ENCODE measurements at regions not wholly inside any gene's neighbourhood (a gene's known extent, or its start where the extent isn't known, plus 50 kb on each side); places are given as distances from the start of the nearest gene placed in this dataset.

DNA sequence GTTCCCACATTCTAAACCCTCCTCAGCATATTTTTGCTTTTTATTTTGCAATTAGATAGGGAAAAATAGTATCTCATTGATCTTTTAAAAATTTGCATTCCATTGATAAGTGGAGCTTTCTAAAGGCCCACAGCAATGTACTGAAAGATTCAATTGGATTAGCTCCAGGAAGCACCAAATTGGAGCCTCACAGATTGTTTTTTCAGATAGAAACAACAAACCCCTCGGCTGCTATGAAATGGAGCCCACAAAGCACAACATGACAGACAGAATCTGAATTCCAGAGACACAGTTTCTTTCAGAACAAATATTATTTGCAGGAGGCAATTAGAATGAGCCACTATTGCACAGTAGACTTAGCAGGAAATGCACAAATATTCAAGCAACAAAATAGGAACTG is 58.9 kb upstream of the KIF26B start:
- peaks cover 16% of the 10 kb centered on the region for H3K4me1 ChIP-seq
- H3K4me3 ChIP-seq: no peak overlapping the region
- TF ChIP-seq, protein P1, sequence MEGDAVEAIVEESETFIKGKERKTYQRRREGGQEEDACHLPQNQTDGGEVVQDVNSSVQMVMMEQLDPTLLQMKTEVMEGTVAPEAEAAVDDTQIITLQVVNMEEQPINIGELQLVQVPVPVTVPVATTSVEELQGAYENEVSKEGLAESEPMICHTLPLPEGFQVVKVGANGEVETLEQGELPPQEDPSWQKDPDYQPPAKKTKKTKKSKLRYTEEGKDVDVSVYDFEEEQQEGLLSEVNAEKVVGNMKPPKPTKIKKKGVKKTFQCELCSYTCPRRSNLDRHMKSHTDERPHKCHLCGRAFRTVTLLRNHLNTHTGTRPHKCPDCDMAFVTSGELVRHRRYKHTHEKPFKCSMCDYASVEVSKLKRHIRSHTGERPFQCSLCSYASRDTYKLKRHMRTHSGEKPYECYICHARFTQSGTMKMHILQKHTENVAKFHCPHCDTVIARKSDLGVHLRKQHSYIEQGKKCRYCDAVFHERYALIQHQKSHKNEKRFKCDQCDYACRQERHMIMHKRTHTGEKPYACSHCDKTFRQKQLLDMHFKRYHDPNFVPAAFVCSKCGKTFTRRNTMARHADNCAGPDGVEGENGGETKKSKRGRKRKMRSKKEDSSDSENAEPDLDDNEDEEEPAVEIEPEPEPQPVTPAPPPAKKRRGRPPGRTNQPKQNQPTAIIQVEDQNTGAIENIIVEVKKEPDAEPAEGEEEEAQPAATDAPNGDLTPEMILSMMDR (IDR thresholded peaks at IDR 0.05): no peak
- TF ChIP-seq EZH2phosphoT487 (IDR thresholded peaks at IDR 0.05) (no peak), EZH2 (IDR thresholded peaks at IDR 0.05) (no peak)
- no peak overlapping the region for H3K9ac ChIP-seq
- no peak for DNase-seq (ENCODE audit: low spot score)
- Mint-ChIP-seq H3K9me3 (no peaks in the 10 kb centered on the region), H3K27ac (no peak overlapping the region), H3K4me3 (no peak overlapping the region), H3K27me3 (ENCODE audit: insufficient read depth, low read depth) (peaks cover 2% of the 10 kb centered on the region), H3K4me1 (peaks cover 8% of the 10 kb centered on the region), H3K36me3 (no peaks in the 10 kb centered on the region)
- no peaks in the 10 kb centered on the region for H3K9me3 ChIP-seq (ENCODE audit: low read depth)
- no peak overlapping the region for H2AFZ ChIP-seq (replicated peaks)
- H3K27ac ChIP-seq: peak overlapping the region; percentile 45
- H3F3A ChIP-seq (ENCODE audit: low read depth): peaks cover 20% of the 10 kb centered on the region
- H3K36me3 ChIP-seq: no peaks in the 10 kb centered on the region
- H3K79me2 ChIP-seq (ENCODE audit: low read depth): no peaks in the 10 kb centered on the region
- no peaks in the 10 kb centered on the region for H3K27me3 ChIP-seq
- H4K20me1 ChIP-seq (ENCODE audit: low read depth): no peaks in the 10 kb centered on the region
- H3K4me2 ChIP-seq: no peak overlapping the region

DNA sequence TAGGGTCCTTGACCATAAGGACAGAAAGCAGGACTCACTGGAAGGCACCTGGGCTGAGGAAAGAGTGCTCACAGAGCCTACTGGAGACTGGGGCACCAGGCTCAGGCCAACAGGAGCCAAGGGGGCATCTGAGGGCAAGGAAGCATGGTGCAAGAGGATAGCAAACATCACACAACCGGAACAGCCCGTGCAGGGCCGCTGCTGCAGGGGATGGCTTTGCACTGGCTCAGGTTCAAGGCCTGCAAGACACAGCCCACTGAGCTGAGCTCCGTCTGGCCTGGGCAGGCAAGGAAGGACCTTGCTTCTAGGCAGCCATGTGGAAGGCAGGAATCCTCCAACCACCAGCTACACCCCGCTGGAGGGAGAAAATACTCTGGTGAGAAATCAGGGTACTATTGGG is 59.8 kb upstream of the KIF26B start:
- no peak overlapping the region for H3K4me2 ChIP-seq
- H3K36me3 Mint-ChIP-seq: no peaks in the 10 kb centered on the region
- no peaks in the 10 kb centered on the region for H3K79me2 ChIP-seq (ENCODE audit: low read depth)
- no peak overlapping the region for H3K9ac ChIP-seq
- no peak overlapping the region for H2AFZ ChIP-seq (replicated peaks)
- peaks cover 20% of the 10 kb centered on the region for H3F3A ChIP-seq (ENCODE audit: low read depth)
- no peaks in the 10 kb centered on the region for H3K9me3 Mint-ChIP-seq
- no peak overlapping the region for H3K27ac ChIP-seq
- DNase-seq (ENCODE audit: low spot score): no peak
- H3K27me3 Mint-ChIP-seq (ENCODE audit: insufficient read depth, low read depth): peaks cover 2% of the 10 kb centered on the region
- H4K20me1 ChIP-seq (ENCODE audit: low read depth): no peaks in the 10 kb centered on the region
- H3K4me1 ChIP-seq: peaks cover 16% of the 10 kb centered on the region
- H3K4me1 Mint-ChIP-seq: peaks cover 8% of the 10 kb centered on the region
- no peaks in the 10 kb centered on the region for H3K36me3 ChIP-seq
- TF ChIP-seq EZH2 (IDR thresholded peaks at IDR 0.05) (no peak), EZH2phosphoT487 (IDR thresholded peaks at IDR 0.05) (no peak)
- TF ChIP-seq, protein P1 (IDR thresholded peaks at IDR 0.05): no peak
- no peaks in the 10 kb centered on the region for H3K9me3 ChIP-seq (ENCODE audit: low read depth)
- H3K27ac Mint-ChIP-seq: no peak overlapping the region
- no peak overlapping the region for H3K4me3 ChIP-seq
- no peaks in the 10 kb centered on the region for H3K27me3 ChIP-seq
- no peak overlapping the region for H3K4me3 Mint-ChIP-seq

DNA sequence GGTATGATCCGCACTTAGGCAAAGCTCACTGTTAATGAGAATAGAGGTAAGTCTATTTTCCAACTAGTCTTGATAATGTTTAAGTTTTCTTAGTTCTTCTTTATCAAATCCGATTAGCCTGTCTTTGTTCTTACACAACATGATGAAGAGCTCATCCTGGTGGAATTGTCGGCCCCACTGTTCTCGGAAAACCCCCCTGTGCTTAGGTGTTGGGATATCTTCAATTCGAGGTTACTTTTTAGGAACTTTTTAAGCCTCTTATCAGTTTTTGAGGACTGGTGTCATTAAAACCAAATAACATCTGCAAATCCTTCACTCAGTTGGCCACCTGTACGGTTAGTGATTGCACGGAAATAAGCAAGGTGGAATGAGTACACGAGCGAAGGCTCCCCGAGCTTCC is 60.7 kb upstream of the KIF26B start:
- H3K27ac ChIP-seq: no peak overlapping the region
- peaks cover 6% of the 10 kb centered on the region for H3K4me1 Mint-ChIP-seq
- no peaks in the 10 kb centered on the region for H3K36me3 Mint-ChIP-seq
- H3F3A ChIP-seq (ENCODE audit: low read depth): peaks cover 16% of the 10 kb centered on the region
- no peaks in the 10 kb centered on the region for H3K27me3 ChIP-seq
- no peaks in the 10 kb centered on the region for H4K20me1 ChIP-seq (ENCODE audit: low read depth)
- no peaks in the 10 kb centered on the region for H3K79me2 ChIP-seq (ENCODE audit: low read depth)
- H3K4me1 ChIP-seq: peaks cover 10% of the 10 kb centered on the region
- no peak for DNase-seq (ENCODE audit: low spot score)
- H3K27me3 Mint-ChIP-seq (ENCODE audit: insufficient read depth, low read depth): peaks cover 2% of the 10 kb centered on the region
- no peaks in the 10 kb centered on the region for H3K9me3 Mint-ChIP-seq
- TF ChIP-seq EZH2 (IDR thresholded peaks at IDR 0.05): no peak
- TF ChIP-seq, protein P1 (IDR thresholded peaks at IDR 0.05): no peak
- H3K4me3 Mint-ChIP-seq: no peak overlapping the region
- no peaks in the 10 kb centered on the region for H3K9me3 ChIP-seq (ENCODE audit: low read depth)
- H2AFZ ChIP-seq (replicated peaks): no peak overlapping the region
- H3K4me3 ChIP-seq: no peak overlapping the region
- peak overlapping the region; percentile 2 for H3K27ac Mint-ChIP-seq
- H3K4me2 ChIP-seq: peak overlapping the region; percentile 17
- no peaks in the 10 kb centered on the region for H3K36me3 ChIP-seq
- H3K9ac ChIP-seq: no peak overlapping the region

DNA sequence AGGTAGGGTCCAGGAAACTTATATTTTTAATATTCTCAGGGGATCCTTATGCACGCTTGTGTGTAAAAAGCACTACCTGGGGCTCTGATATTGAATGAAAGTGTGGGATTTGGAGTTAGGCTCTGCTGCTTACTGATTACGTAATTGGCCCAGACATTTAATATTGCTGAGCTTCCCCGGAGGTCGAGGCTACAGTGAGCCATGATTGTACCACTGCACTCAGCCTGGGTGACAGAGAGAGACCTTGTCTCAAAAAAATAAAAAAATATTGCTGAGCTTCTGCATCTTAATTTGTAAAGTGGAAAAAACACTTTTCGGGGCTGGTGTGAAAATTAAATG is 62.2 kb upstream of the KIF26B start:
- peaks cover 10% of the 10 kb centered on the region for H3K4me1 ChIP-seq
- H3K36me3 Mint-ChIP-seq: no peaks in the 10 kb centered on the region
- no peaks in the 10 kb centered on the region for H3K9me3 ChIP-seq (ENCODE audit: low read depth)
- H3K9ac ChIP-seq: no peak overlapping the region
- TF ChIP-seq, protein P1 (IDR thresholded peaks at IDR 0.05): no peak
- TF ChIP-seq EZH2phosphoT487 (IDR thresholded peaks at IDR 0.05): no peak
- TF ChIP-seq EZH2 (IDR thresholded peaks at IDR 0.05): no peak
- no peaks in the 10 kb centered on the region for H3K27me3 ChIP-seq
- H3K27ac ChIP-seq: no peak overlapping the region
- H3K9me3 Mint-ChIP-seq: no peaks in the 10 kb centered on the region
- H3K79me2 ChIP-seq (ENCODE audit: low read depth): no peaks in the 10 kb centered on the region
- no peak overlapping the region for H3K4me3 ChIP-seq
- DNase-seq (ENCODE audit: low spot score): no peak
- H3K27me3 Mint-ChIP-seq (ENCODE audit: insufficient read depth, low read depth): peaks cover 2% of the 10 kb centered on the region
- peaks cover 16% of the 10 kb centered on the region for H3F3A ChIP-seq (ENCODE audit: low read depth)
- H3K4me2 ChIP-seq: no peak overlapping the region
- H3K36me3 ChIP-seq: no peaks in the 10 kb centered on the region
- H3K4me1 Mint-ChIP-seq: peaks cover 6% of the 10 kb centered on the region
- H3K4me3 Mint-ChIP-seq: no peak overlapping the region
- H2AFZ ChIP-seq (replicated peaks): no peak overlapping the region
- H4K20me1 ChIP-seq (ENCODE audit: low read depth): no peaks in the 10 kb centered on the region
- no peak overlapping the region for H3K27ac Mint-ChIP-seq
